ENCODE measurements at regions not wholly inside any gene's neighbourhood (a gene's known extent, or its start where the extent isn't known, plus 50 kb on each side); places are given as distances from the start of the nearest gene placed in this dataset.
A peak's percentile ranks its signal among the peaks of the same experiment; 100 is the strongest.

DNA sequence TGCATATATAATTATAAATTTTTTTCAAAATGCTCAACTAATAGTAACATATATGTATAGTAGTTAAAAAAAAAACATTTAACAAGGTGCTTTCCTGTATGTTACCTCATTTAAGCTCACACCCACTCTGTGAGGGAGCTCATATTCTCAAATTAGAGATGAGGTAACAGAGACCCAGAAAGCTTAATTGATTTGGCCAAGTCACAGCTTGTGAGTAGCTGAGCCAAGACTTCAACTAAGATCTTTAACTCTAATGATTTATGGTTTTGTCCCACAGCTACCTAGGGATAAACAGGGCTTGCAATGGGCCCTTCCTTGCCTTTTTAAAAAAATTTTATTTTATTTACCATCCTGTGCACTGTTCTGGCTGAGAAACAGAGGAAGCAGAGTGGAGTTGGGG, 230.0 kb upstream of the GOLIM4 start:
- H3K4me3 ChIP-seq (ENCODE audit: low read depth, low read length) = no peak overlapping the region
- TF ChIP-seq, protein P1, sequence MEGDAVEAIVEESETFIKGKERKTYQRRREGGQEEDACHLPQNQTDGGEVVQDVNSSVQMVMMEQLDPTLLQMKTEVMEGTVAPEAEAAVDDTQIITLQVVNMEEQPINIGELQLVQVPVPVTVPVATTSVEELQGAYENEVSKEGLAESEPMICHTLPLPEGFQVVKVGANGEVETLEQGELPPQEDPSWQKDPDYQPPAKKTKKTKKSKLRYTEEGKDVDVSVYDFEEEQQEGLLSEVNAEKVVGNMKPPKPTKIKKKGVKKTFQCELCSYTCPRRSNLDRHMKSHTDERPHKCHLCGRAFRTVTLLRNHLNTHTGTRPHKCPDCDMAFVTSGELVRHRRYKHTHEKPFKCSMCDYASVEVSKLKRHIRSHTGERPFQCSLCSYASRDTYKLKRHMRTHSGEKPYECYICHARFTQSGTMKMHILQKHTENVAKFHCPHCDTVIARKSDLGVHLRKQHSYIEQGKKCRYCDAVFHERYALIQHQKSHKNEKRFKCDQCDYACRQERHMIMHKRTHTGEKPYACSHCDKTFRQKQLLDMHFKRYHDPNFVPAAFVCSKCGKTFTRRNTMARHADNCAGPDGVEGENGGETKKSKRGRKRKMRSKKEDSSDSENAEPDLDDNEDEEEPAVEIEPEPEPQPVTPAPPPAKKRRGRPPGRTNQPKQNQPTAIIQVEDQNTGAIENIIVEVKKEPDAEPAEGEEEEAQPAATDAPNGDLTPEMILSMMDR (IDR thresholded peaks at IDR 0.05; ENCODE audit: insufficient read depth, low read depth, low read length) = no peak
- DNase-seq (ENCODE audit: low read depth) = no peak

DNA sequence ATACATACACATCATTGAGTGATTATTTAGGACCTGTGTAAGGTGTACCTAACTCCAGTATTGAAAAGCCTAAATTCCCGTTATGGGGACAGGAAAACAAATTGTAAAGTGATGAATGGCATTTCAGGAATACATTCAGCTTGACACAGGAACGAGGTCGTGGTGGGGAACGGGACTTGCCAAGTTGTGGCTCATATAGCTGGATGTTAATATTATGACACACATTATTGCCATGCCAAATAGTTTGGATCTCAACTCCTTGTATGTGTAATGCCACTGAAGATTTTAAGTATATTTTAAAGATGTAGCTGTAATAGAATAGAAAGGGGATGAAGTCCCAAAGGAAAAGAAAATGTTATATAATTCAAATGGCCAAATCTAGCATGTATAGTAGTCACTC, 227.2 kb upstream of the GOLIM4 start:
- no peak for DNase-seq (ENCODE audit: low read depth)
- H3K4me3 ChIP-seq (ENCODE audit: low read depth, low read length) = no peak overlapping the region
- TF ChIP-seq, protein P1 (IDR thresholded peaks at IDR 0.05; ENCODE audit: insufficient read depth, low read depth, low read length) = no peak

DNA sequence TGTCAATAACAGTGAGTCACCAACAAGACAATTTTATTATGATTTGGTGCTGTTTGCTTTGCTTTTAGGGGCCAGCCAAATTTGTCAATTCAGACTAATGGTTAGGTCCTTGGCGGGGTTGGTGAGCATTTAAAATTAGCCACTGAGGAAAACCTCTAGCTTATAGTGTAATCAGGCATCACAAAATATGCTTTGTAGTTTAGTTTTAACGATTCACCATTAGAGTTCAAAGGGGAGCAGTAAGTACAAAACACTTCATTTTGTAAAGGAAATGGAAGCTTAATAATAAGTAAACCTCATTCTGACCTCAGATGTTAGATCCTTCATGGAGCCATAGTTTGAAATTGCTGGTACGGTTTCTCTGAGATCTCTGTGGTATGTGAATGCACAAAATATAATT, 218.4 kb upstream of the GOLIM4 start:
- TF ChIP-seq, protein P1 (IDR thresholded peaks at IDR 0.05; ENCODE audit: insufficient read depth, low read depth, low read length) = no peak
- H3K4me3 ChIP-seq (ENCODE audit: low read depth, low read length) = no peak overlapping the region
- DNase-seq (ENCODE audit: low read depth) = no peak

DNA sequence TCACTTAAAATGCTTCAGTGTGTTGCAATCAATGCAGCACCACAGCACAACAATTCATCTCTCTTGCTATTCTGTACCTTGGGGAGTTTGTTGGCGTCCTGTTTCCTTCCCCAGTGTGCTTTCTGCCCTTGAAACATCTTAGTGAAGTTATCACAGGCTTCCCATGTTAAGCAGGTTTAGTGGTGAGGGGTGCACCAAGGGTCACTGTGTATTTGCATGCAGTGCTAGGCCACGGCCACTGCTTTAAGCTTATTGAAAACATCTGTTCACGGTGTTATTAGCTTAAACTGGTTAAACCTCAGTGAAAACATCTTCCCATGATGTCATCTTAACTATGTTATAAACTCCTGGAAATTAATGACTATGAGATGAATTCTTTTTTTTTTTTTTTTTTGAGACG, 217.3 kb upstream of the GOLIM4 start:
- TF ChIP-seq, protein P1 (IDR thresholded peaks at IDR 0.05; ENCODE audit: insufficient read depth, low read depth, low read length) = no peak
- H3K4me3 ChIP-seq (ENCODE audit: low read depth, low read length) = no peak overlapping the region
- peak; percentile 1 for DNase-seq (ENCODE audit: low read depth)

DNA sequence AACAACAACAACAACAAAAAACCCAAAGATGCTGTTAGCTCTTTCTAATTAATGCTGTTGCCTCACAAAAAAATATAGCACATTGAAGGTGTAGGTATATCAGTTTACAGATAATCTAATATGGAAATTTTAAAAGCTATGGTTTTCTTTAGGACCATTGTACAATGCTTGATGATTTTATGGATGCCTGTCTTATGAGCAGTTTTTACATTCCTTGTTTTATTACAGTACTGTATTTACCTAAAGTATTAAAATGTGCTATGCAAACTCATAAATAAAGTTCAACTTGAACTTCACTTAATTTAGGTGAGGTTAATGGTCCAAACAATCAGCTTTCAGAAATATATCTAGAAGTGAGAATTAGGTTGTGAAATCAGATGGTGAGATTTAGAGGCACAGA, 212.2 kb upstream of the GOLIM4 start:
- no peak for DNase-seq (ENCODE audit: low read depth)
- no peak overlapping the region for H3K4me3 ChIP-seq (ENCODE audit: low read depth, low read length)
- TF ChIP-seq, protein P1 (IDR thresholded peaks at IDR 0.05; ENCODE audit: insufficient read depth, low read depth, low read length) = no peak

DNA sequence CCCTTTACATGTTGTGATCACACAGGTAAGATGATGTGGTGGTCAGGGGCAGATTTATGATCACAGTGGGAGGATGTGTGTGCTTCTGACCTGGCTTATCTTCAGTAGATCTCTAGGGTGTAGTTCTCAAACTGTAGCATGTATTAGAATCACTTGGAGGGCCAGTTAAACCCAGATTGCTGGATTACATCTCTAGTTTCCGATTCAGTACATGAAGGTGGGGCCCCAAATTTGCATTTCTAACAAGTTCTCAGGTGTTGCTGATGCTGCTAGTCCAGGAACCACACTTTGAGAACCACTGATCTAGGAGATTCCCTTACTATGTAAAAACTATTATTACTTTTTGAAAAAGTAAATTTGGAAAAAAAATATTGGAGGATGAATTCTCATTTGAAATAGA, 199.3 kb upstream of the GOLIM4 start:
- H3K4me3 ChIP-seq (ENCODE audit: low read depth, low read length) = no peak overlapping the region
- DNase-seq (ENCODE audit: low read depth) = no peak
- TF ChIP-seq, protein P1 (IDR thresholded peaks at IDR 0.05; ENCODE audit: insufficient read depth, low read depth, low read length) = no peak

DNA sequence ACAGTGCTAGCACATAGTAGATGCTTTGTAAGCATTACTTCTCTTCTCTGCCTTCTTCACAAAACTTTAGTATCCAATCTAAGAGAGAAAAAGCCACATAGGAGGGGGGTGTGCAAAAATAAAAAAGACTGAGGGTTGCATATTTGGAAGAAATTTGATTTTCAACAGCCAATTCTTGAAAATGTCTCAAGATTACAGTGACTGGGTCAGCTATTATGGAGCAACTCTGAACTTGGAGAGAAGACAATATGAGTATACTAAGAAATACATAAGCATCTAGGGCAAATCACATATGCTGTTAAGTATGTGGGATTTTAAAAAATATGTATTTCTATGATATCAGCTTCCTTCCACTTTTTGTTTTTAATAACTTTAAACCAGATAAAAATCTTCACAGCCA, 196.6 kb upstream of the GOLIM4 start:
- TF ChIP-seq, protein P1 (IDR thresholded peaks at IDR 0.05; ENCODE audit: insufficient read depth, low read depth, low read length) = no peak
- no peak overlapping the region for H3K4me3 ChIP-seq (ENCODE audit: low read depth, low read length)
- DNase-seq (ENCODE audit: low read depth) = no peak

Measured in fibroblast of villous mesenchyme (primary cell).